GM21576 (cell line): ENCODE measurements at regions not wholly inside any gene's neighbourhood (a gene's known extent, or its start where the extent isn't known, plus 50 kb on each side); places are given as distances from the start of the nearest gene placed in this dataset.

ENCODE experiments used
- ATAC-seq: cut with Tn5 transposase; IDR thresholded peaks from one replicate; pipeline ENCODE4 v1.9.1; 2021; ENCODE audit warnings: mild to moderate bottlenecking, moderate library complexity; ENCODE audit not compliant: unreplicated experiment

DNA sequence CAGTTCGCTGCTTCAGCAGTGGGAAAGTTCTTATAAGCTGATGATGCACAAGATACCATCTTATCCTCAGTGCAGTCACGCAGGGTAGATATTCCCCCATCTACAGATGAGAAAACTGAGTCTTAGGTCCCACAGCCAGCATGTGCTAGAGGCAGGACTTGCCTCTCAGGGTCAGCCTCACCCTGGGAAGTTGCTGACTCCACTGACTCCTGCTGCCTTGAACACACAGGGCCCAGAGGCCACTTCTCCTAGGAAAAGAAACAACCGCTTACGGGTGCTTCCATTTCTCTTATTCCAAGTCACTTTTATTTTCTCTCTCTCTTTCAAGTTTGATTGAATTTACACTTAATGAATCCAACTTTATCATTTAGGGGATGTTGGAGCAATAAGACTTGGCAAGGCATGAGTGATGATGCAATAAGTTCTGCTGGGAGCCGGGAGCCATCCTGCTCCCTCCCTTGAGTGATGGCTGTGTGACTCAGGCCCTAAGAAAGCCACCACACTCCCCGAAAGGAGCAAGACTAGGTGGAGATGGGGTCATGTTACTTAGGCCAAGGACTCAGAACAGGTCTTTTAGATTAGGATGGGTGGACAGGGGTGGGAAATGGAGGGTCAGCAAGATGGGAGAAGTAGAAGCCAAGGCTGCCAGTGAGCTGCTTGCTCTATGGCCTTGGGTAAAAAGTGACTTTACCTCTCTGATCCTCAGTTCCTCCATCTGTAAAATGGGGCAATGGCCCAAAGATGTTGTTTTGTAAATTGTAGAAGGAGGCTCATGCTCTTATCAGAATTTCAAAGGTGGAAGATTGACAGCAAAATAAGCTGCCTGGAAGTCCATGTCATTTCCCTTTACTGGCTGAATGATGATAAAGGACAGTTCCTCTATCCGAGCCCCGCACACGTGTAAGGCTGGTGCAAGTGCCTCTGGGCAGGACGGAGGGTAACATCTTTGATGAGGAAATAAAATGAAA is 67.4 kb upstream of the ZNF618 start:
- ATAC-seq, result no peak

DNA sequence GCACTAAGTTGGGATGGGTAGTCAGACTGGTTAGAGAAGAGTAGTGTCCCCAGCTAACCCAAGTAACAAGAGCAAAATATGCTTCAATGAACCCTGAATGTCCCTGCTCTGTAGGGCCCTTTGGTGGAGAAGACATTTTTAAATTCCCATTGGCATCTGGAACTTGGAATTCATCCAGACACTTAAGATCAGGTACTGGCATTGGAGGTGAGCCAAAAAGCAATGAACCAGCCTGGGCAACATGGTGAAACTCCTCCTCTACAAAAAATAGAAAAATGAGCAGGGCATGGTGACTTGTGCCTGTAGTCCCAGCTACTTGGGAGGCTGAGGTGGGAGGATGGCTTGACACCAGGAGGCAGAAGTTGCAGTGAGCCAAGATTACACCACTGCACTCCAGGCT is 58.9 kb upstream of the ZNF618 start:
- ATAC-seq, result no peak

DNA sequence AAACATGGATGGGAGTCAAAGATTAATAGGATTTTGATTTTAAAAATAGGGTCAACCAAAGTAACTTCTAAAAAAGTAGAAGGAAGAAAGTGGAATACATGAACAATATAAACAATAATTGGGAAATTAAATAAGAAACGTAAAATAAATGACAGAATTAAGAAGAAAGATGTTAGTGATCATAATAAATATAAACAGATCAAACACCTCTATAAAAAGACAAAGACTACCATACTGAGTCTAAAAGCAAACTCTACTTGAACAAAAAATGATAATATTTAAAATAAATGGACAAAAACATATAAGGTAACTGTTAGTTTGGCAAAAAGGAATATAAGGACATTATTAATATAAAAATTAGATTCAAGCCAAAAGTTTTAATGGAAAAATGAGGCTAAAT is 57.7 kb upstream of the ZNF618 start:
- no peak for ATAC-seq

DNA sequence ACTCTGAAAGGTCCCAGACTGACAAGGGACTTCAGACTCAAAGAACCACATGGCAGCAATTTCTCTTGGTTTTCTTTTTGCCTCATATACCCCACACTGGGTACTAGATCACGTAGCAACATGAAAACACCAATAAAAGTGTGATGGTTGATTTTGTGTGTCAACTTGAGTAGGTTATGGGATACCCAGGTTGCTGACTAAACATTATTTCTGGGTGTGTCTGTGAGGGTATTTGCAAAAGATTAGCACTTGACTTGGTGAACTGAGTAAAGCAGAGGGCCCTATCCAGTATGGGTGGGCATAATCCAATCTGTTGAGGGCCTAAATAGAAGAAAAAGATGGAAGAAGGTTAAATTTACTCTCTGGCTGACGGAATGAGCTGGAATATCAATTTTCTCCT is 53.8 kb upstream of the ZNF618 start:
- no peak for ATAC-seq

DNA sequence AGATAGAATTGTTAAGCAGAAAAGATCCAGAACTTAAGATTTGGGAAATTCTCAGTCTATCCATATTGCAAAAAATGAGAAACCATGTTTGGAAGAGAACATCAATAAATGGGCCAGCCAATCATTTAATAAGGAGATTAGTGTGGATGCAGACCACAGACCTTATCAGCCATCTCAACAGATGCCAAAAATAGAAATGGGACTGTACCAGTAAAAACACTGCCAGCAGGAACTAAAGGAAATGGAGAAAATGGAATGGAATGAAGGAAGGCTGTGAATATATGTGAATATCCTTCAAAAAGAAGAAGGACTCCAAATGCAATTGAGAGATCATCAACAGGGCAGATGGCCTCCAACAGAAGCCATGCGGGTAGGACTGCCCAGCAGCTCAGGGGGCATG is 52.7 kb upstream of the ZNF618 start:
- no peak for ATAC-seq
